B cell (primary cell): ENCODE measurements at regions not wholly inside any gene's neighbourhood (a gene's known extent, or its start where the extent isn't known, plus 50 kb on each side); places are given as distances from the start of the nearest gene placed in this dataset.

ENCODE experiments used
- ATAC-seq: fragments of 200-7000 bp; cut with Tn5 transposase; one replicate; pipeline ENCODE4 v1.10.0; 2021; ENCODE audit warnings: low read depth, mild to moderate bottlenecking, moderate number of reproducible peaks, moderate library complexity
- CTCF ChIA-PET: fragments of 350-600 bp; sonication (Branson Sonifier 250); formaldehyde crosslinking; loops from one replicate; lab custom pipeline; 2021; ENCODE audit warnings: antibody characterized with exemption, inconsistent platforms; lab: Charles Lee
- POLR2A ChIA-PET: fragments of 350-600 bp; sonication (Branson Sonifier 250); formaldehyde crosslinking; loops from one replicate; lab custom pipeline; 2021; ENCODE audit warnings: antibody characterized with exemption; lab: Charles Lee
- DNase-seq: peaks from one replicate; pipeline ENCODE4 v3.0.0; 2013
- H2AFZ ChIP-seq: 2 replicates; pipeline ENCODE4 v1.6.1; 2012; ENCODE audit warnings: mild to moderate bottlenecking, low read depth, low read length; ENCODE audit not compliant: insufficient read depth, poor library complexity, severe bottlenecking
- H3K27ac ChIP-seq, 2 donors: 1 replicate in 1 of 2; 2 replicates in 1 of 2; pipeline ENCODE4 v1.5.1; 2012 to 2013; ENCODE audit warnings: low read length in 2 of 2, mild to moderate bottlenecking in 2 of 2, moderate library complexity in 1 of 2
- H3K27me3 ChIP-seq, 4 experiments: fragments of 200-600 bp in 1 of 4; sonication (generic) in 1 of 4; replicated peaks in 1 of 4; 1 replicate in 2 of 4; 2 replicates in 2 of 4; pipeline versions ENCODE4 v1.6.1 to v1.7.0; 2013 to 2016; ENCODE audit warnings: low read length in 3 of 4, mild to moderate bottlenecking in 2 of 4, mixed read lengths in 1 of 4, moderate library complexity in 1 of 4; ENCODE audit not compliant: insufficient read depth in 4 of 4, control insufficient read depth in 3 of 4; ENCODE audit errors: control extremely low read depth in 1 of 4
- H3K36me3 ChIP-seq, 2 experiments: replicated peaks in 1 of 2; 1 replicate in 1 of 2; 2 replicates in 1 of 2; pipeline versions ENCODE4 v1.6.1 to v1.7.1; 2013; ENCODE audit warnings: low read length in 1 of 2; ENCODE audit not compliant: insufficient read depth in 2 of 2, control insufficient read depth in 1 of 2; ENCODE audit errors: control extremely low read depth in 1 of 2, extremely low read depth in 1 of 2
- H3K4me1 ChIP-seq, 2 donors: fragments of 200-600 bp in 1 of 2; sonication (generic) in 1 of 2; 1 replicate in 1 of 2; 2 replicates in 1 of 2; pipeline versions ENCODE4 v1.5.1 to v1.6.1; 2013 to 2017; ENCODE audit warnings: low read length in 2 of 2; ENCODE audit not compliant: control insufficient read depth in 2 of 2, insufficient read depth in 2 of 2
- H3K4me2 ChIP-seq: replicated peaks from 2 replicates; pipeline ENCODE3; 2012; ENCODE audit warnings: mild to moderate bottlenecking, low read depth, low read length; ENCODE audit not compliant: poor library complexity, severe bottlenecking
- H3K4me3 ChIP-seq, 5 experiments: fragments of 200-600 bp in 1 of 5; sonication (generic) in 1 of 5; 1 replicate in 3 of 5; 2 replicates in 2 of 5; pipeline versions ENCODE4 v1.5.1 to v1.7.0; 2011 to 2016; ENCODE audit warnings: low read length in 4 of 5, mild to moderate bottlenecking in 4 of 5, low read depth in 2 of 5, control low read depth in 1 of 5, moderate library complexity in 1 of 5; ENCODE audit not compliant: insufficient read depth in 1 of 5; ENCODE audit errors: control extremely low read depth in 1 of 5, extremely low read depth in 1 of 5
- H3K79me2 ChIP-seq: fragments of 200-600 bp; sonication (generic); one replicate; pipeline ENCODE4 v1.6.0; 2016; ENCODE audit warnings: low read length; ENCODE audit not compliant: control insufficient read depth, insufficient read depth
- H3K9ac ChIP-seq: fragments of 200-600 bp; sonication (generic); 2 replicates; pipeline ENCODE4 v1.6.1; 2017; ENCODE audit warnings: mild to moderate bottlenecking, low read length, moderate library complexity
- H3K9me3 ChIP-seq, 3 donors: one replicate each; pipeline versions ENCODE4 v1.6.1 to v1.7.1; 2013; ENCODE audit warnings: low read length in 2 of 3; ENCODE audit not compliant: control insufficient read depth in 2 of 3, insufficient read depth in 1 of 3; ENCODE audit errors: control extremely low read depth in 1 of 3
- H4K20me1 ChIP-seq: 2 replicates; pipeline ENCODE4 v1.6.0; 2012; ENCODE audit warnings: mild to moderate bottlenecking, low read length; ENCODE audit not compliant: insufficient read depth, control insufficient read depth, poor library complexity, severe bottlenecking
- H3K27ac Mint-ChIP-seq: one replicate; pipeline ENCODE4 v1.8.0; 2021; ENCODE audit warnings: mixed read lengths
- H3K27me3 Mint-ChIP-seq: one replicate; pipeline ENCODE4 v1.8.0; 2021; ENCODE audit warnings: mixed read lengths
- H3K4me1 Mint-ChIP-seq: one replicate; pipeline ENCODE4 v1.8.0; 2021; ENCODE audit warnings: mixed read lengths
- H3K4me3 Mint-ChIP-seq: one replicate; pipeline ENCODE4 v1.8.0; 2021; ENCODE audit warnings: mixed read lengths
- H3K9me3 Mint-ChIP-seq: one replicate; pipeline ENCODE4 v1.8.0; 2022; ENCODE audit warnings: mixed read lengths; ENCODE audit not compliant: insufficient read depth
- EZH2 ChIP-seq: IDR thresholded peaks from 2 replicates; pipeline ENCODE4 v1.6.1; 2012; ENCODE audit warnings: borderline replicate concordance, low read depth, mild to moderate bottlenecking, moderate library complexity, low read length; ENCODE audit not compliant: insufficient read depth, poor library complexity, severe bottlenecking
- WGBS: methylation state at CpG from one replicate; pipeline ENCODE4 v1.1.5; 2013; ENCODE audit warnings: missing lambda C conversion rate; ENCODE audit not compliant: insufficient coverage; 5-methylcytosine and 5-hydroxymethylcytosine counted together
- intact Hi-C: fragments of 100-400 bp; cut with micrococcal nuclease; formaldehyde crosslinking; loops from one replicate; pipeline ENCODE4 v1.10.0; 2022
- TF ChIP-seq, protein P1 (sequence below): fragments of 200-600 bp; IDR thresholded peaks from one replicate; pipeline ENCODE4 v1.8.0; 2022; ENCODE audit warnings: antibody characterized with exemption, mild to moderate bottlenecking

DNA sequence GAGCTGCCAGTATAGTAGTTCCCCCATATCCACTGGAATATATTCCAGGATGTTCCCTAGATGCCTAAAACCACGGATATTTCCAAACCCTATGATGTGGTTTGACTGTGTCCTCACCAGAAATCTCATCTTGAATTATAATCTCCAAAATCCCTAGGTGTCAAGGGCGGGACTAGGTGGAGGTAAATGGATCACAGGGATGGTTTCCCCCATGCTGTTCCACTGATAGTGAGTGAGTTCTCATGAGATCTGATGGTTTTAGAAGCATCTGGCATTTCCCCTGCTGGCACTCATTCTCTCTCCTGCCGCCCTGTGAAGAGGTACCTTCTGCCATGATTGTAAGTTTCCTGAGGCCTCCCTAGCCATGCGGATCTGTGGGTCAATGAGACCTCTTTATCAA lies 168.6 kb downstream of the MAF start:
- Mint-ChIP-seq H3K27me3 (no peaks in the 10 kb centered on the region), H3K4me1 (no peaks in the 10 kb centered on the region), H3K9me3 (no peaks in the 10 kb centered on the region), H3K4me3 (no peak overlapping the region), H3K27ac (no peak overlapping the region)
- Histone ChIP-seq H4K20me1 (no peaks in the 10 kb centered on the region), H3K4me2 (no peak overlapping the region), H3K9me3 (no peaks in the 10 kb centered on the region), H3K79me2 (no peaks in the 10 kb centered on the region), H3K27me3 (no peaks in the 10 kb centered on the region), H3K9ac (no peak overlapping the region), H3K36me3 (no peaks in the 10 kb centered on the region), H3K27ac (no peak overlapping the region), H3K4me1 (no peaks in the 10 kb centered on the region), H3K4me3 (no peak overlapping the region), H2AFZ (no peak overlapping the region)
- intact Hi-C loops: no loop called here
- WGBS: 80% methylated on average over 1 of the region's 4 CpGs
- ChIA-PET POLR2A (no interaction called here), CTCF (no interaction called here)
- TF ChIP-seq, protein P1, sequence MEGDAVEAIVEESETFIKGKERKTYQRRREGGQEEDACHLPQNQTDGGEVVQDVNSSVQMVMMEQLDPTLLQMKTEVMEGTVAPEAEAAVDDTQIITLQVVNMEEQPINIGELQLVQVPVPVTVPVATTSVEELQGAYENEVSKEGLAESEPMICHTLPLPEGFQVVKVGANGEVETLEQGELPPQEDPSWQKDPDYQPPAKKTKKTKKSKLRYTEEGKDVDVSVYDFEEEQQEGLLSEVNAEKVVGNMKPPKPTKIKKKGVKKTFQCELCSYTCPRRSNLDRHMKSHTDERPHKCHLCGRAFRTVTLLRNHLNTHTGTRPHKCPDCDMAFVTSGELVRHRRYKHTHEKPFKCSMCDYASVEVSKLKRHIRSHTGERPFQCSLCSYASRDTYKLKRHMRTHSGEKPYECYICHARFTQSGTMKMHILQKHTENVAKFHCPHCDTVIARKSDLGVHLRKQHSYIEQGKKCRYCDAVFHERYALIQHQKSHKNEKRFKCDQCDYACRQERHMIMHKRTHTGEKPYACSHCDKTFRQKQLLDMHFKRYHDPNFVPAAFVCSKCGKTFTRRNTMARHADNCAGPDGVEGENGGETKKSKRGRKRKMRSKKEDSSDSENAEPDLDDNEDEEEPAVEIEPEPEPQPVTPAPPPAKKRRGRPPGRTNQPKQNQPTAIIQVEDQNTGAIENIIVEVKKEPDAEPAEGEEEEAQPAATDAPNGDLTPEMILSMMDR: no peak
- ATAC-seq (no peak), DNase-seq (no peak)

DNA sequence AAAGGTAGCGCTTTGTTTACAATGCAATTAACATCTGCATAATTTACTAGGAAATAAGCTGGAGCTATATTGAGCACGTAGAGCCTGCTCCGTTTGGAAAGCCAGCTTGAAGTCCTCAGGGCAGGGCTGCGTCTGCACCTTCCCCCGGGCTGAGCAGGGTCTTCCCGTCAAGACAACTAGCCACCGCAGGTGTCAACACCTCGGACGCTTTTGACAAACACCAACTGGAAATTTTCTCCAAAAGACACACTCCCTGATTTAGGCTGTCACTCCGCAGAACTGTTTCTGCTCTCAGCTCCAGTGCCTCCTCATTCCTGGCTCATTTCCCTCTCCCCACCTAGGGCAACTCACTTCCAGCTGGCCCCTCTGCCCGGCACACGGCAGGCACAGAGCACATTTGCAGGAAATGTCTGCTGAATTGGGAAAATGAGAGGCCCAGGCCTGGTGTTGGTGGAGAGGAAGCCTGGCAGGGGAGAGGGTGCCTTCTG lies 170.3 kb downstream of the MAF start:
- intact Hi-C loops: no loop called here
- no peaks in the 10 kb centered on the region for H3K36me3 ChIP-seq
- Mint-ChIP-seq H3K9me3 (no peaks in the 10 kb centered on the region), H3K4me1 (no peaks in the 10 kb centered on the region), H3K27ac (no peak overlapping the region), H3K27me3 (peaks cover 4% of the 10 kb centered on the region), H3K4me3 (no peak overlapping the region)
- H3K27ac ChIP-seq: no peak overlapping the region
- POLR2A ChIA-PET: no interaction called here
- H3K27me3 ChIP-seq: no peaks in the 10 kb centered on the region
- H3K4me1 ChIP-seq: no peaks in the 10 kb centered on the region
- no peak overlapping the region for H3K9ac ChIP-seq
- H3K4me2 ChIP-seq: no peak overlapping the region
- no peak for DNase-seq
- no peak overlapping the region for H2AFZ ChIP-seq
- no peaks in the 10 kb centered on the region for H3K79me2 ChIP-seq
- H4K20me1 ChIP-seq: no peaks in the 10 kb centered on the region
- no peak overlapping the region for H3K4me3 ChIP-seq
- TF ChIP-seq, protein P1: no peak
- no peak for TF ChIP-seq EZH2
- ATAC-seq: no peak
- WGBS: 84% methylated on average over 9 of the region's 12 CpGs
- CTCF ChIA-PET: no interaction called here
- H3K9me3 ChIP-seq: no peaks in the 10 kb centered on the region
